ENCODE measurements at regions not wholly inside any gene's neighbourhood (a gene's known extent, or its start where the extent isn't known, plus 50 kb on each side); places are given as distances from the start of the nearest gene placed in this dataset.

GRCh38 chr12:92442782-92443181, 260.0 kb upstream of the PLEKHG7 start:
- Histone ChIP-seq H3K9me2 (replicated peaks; ENCODE audit: insufficient read depth, low read length) (no peaks in the 10 kb centered on the region), H3K36me3 (replicated peaks; ENCODE audit: insufficient read depth, low read length) (no peaks in the 10 kb centered on the region), H2AFZ (ENCODE audit: low read length) (no peak overlapping the region), H3K4me3 (ENCODE audit: low read length) (no peak overlapping the region), H3F3A (ENCODE audit: insufficient read depth, low read length) (peaks cover 16% of the 10 kb centered on the region), H3K27ac (ENCODE audit: low read length) (no peak overlapping the region), H3K9me3 (replicated peaks; ENCODE audit: insufficient read depth, low read length) (no peaks in the 10 kb centered on the region), H3K4me1 (ENCODE audit: low read length) (peaks cover 37% of the 10 kb centered on the region), H3K79me2 (ENCODE audit: low read length) (no peaks in the 10 kb centered on the region), H3K27me3 (replicated peaks; ENCODE audit: insufficient read depth, low read length) (no peaks in the 10 kb centered on the region), H3K9ac (ENCODE audit: low read length) (no peak overlapping the region), H4K20me1 (ENCODE audit: insufficient read depth, low read length) (no peaks in the 10 kb centered on the region), H3K4me2 (ENCODE audit: low read depth, low read length) (no peak overlapping the region)
- TF ChIP-seq EZH2phosphoT487 (IDR thresholded peaks at IDR 0.05; ENCODE audit: low read length), result no peak
- TF ChIP-seq EZH2 (optimal IDR thresholded peaks at IDR 0.05; ENCODE audit: low read depth, low read length), result no peak
- TF ChIP-seq, protein P1, sequence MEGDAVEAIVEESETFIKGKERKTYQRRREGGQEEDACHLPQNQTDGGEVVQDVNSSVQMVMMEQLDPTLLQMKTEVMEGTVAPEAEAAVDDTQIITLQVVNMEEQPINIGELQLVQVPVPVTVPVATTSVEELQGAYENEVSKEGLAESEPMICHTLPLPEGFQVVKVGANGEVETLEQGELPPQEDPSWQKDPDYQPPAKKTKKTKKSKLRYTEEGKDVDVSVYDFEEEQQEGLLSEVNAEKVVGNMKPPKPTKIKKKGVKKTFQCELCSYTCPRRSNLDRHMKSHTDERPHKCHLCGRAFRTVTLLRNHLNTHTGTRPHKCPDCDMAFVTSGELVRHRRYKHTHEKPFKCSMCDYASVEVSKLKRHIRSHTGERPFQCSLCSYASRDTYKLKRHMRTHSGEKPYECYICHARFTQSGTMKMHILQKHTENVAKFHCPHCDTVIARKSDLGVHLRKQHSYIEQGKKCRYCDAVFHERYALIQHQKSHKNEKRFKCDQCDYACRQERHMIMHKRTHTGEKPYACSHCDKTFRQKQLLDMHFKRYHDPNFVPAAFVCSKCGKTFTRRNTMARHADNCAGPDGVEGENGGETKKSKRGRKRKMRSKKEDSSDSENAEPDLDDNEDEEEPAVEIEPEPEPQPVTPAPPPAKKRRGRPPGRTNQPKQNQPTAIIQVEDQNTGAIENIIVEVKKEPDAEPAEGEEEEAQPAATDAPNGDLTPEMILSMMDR (IDR thresholded peaks at IDR 0.05; ENCODE audit: low read length), result no peak
- DNase-seq, result no peak

DNA sequence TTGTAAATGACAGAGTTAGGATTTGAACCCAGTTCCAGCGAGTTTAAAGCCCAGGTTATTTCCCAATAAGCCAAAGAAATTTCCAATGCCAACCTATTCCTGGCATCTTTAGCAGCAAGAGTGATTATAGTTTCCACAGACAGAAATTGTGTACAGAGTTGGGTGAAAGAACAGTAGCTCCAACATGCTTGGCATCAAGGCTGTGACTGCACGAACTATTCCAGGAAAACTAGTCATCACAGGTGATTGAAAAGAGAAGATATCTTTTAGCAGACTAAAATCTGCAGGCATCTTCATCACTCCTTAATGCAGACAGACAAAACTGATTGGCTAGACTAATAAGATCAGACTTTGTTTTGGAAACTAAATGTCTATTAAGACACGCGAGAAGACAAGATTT, 262.7 kb upstream of the PLEKHG7 start:
- no peaks in the 10 kb centered on the region for H3K9me3 ChIP-seq (replicated peaks; ENCODE audit: insufficient read depth, low read length)
- no peak for DNase-seq
- no peak overlapping the region for H3K9ac ChIP-seq (ENCODE audit: low read length)
- TF ChIP-seq EZH2phosphoT487 (IDR thresholded peaks at IDR 0.05; ENCODE audit: low read length), result no peak
- TF ChIP-seq, protein P1 (IDR thresholded peaks at IDR 0.05; ENCODE audit: low read length), result no peak
- TF ChIP-seq EZH2 (optimal IDR thresholded peaks at IDR 0.05; ENCODE audit: low read depth, low read length), result no peak
- peaks cover 31% of the 10 kb centered on the region for H3K4me1 ChIP-seq (ENCODE audit: low read length)
- H3K27ac ChIP-seq (ENCODE audit: low read length), result no peak overlapping the region
- no peaks in the 10 kb centered on the region for H4K20me1 ChIP-seq (ENCODE audit: insufficient read depth, low read length)
- H3K36me3 ChIP-seq (replicated peaks; ENCODE audit: insufficient read depth, low read length), result no peaks in the 10 kb centered on the region
- H3F3A ChIP-seq (ENCODE audit: insufficient read depth, low read length), result peaks cover under 1% of the 10 kb centered on the region; the same call in 1 of the 2 replicates
- H2AFZ ChIP-seq (ENCODE audit: low read length), result no peak overlapping the region
- no peaks in the 10 kb centered on the region for H3K9me2 ChIP-seq (replicated peaks; ENCODE audit: insufficient read depth, low read length)
- H3K27me3 ChIP-seq (replicated peaks; ENCODE audit: insufficient read depth, low read length), result no peaks in the 10 kb centered on the region
- H3K4me3 ChIP-seq (ENCODE audit: low read length), result no peak overlapping the region
- H3K4me2 ChIP-seq (ENCODE audit: low read depth, low read length), result no peak overlapping the region
- no peaks in the 10 kb centered on the region for H3K79me2 ChIP-seq (ENCODE audit: low read length)

GRCh38 chr12:92439420-92439805, 263.4 kb upstream of the PLEKHG7 start:
- Histone ChIP-seq H3K36me3 (replicated peaks; ENCODE audit: insufficient read depth, low read length) (no peaks in the 10 kb centered on the region), H3K4me3 (ENCODE audit: low read length) (no peak overlapping the region), H2AFZ (ENCODE audit: low read length) (no peak overlapping the region), H3K79me2 (ENCODE audit: low read length) (no peaks in the 10 kb centered on the region), H3K9me2 (replicated peaks; ENCODE audit: insufficient read depth, low read length) (no peaks in the 10 kb centered on the region), H3K4me1 (ENCODE audit: low read length) (peaks cover 25% of the 10 kb centered on the region), H4K20me1 (ENCODE audit: insufficient read depth, low read length) (no peaks in the 10 kb centered on the region), H3F3A (ENCODE audit: insufficient read depth, low read length) (no peaks in the 10 kb centered on the region), H3K9me3 (replicated peaks; ENCODE audit: insufficient read depth, low read length) (no peaks in the 10 kb centered on the region), H3K27ac (ENCODE audit: low read length) (no peak overlapping the region), H3K4me2 (ENCODE audit: low read depth, low read length) (no peak overlapping the region), H3K27me3 (replicated peaks; ENCODE audit: insufficient read depth, low read length) (no peaks in the 10 kb centered on the region), H3K9ac (ENCODE audit: low read length) (no peak overlapping the region)
- TF ChIP-seq EZH2 (optimal IDR thresholded peaks at IDR 0.05; ENCODE audit: low read depth, low read length) (no peak), EZH2phosphoT487 (IDR thresholded peaks at IDR 0.05; ENCODE audit: low read length) (no peak)
- TF ChIP-seq, protein P1 (IDR thresholded peaks at IDR 0.05; ENCODE audit: low read length), result no peak
- DNase-seq, result no peak
